Right lobe of liver (tissue), 6 donors: ENCODE measurements at regions not wholly inside any gene's neighbourhood (a gene's known extent, or its start where the extent isn't known, plus 50 kb on each side); places are given as distances from the start of the nearest gene placed in this dataset.

Experiments
- ATAC-seq, 4 donors: fragments of 200-7000 bp; cut with Tn5 transposase; one replicate each; pipeline ENCODE4 v1.9.1; 2020; ENCODE audit warnings: mild to moderate bottlenecking in 4 of 4, moderate library complexity in 4 of 4
- DNase-seq, 3 donors: peaks; one replicate each; pipeline ENCODE4 v3.0.0-alpha.2; 2020
- H3K27ac ChIP-seq, 3 donors: fragments of 200-600 bp; one replicate each; pipeline ENCODE4 v1.8.0; 2022
- H3K27me3 ChIP-seq, 2 donors: fragments of 200-600 bp; one replicate each; pipeline ENCODE4 v1.8.0; 2022
- H3K36me3 ChIP-seq, 4 donors: fragments of 200-600 bp; sonication (generic) in 1 of 4; one replicate each; pipeline versions ENCODE4 v1.5.1 to v1.8.0; 2017 to 2022; ENCODE audit warnings: control low read depth in 1 of 4
- H3K4me1 ChIP-seq, 4 donors: fragments of 200-600 bp; sonication (generic) in 1 of 4; one replicate each; pipeline versions ENCODE4 v1.5.1 to v1.8.0; 2017 to 2022; ENCODE audit warnings: control low read depth in 1 of 4
- H3K4me3 ChIP-seq, 3 donors: fragments of 200-600 bp; one replicate each; pipeline ENCODE4 v1.8.0; 2022
- H3K9me3 ChIP-seq, 4 donors: fragments of 200-600 bp; sonication (generic) in 1 of 4; one replicate each; pipeline versions ENCODE4 v1.5.1 to v1.8.0; 2017 to 2022; ENCODE audit warnings: control low read depth in 1 of 4
- CTCF ChIP-seq, 4 donors: fragments of 200-600 bp in 3 of 4; fragments of 450-650 bp in 1 of 4; IDR thresholded peaks; one replicate each; pipeline versions ENCODE4 v1.5.1 to v1.8.0; 2016 to 2022; ENCODE audit warnings: antibody characterized with exemption in 4 of 4, mild to moderate bottlenecking in 2 of 4
- POLR2A ChIP-seq: fragments of 450-650 bp; IDR thresholded peaks from one replicate; pipeline ENCODE4 v1.6.1; 2017; ENCODE audit warnings: antibody characterized with exemption, mild to moderate bottlenecking
- WGBS: methylation state at CpG from one replicate; pipeline ENCODE4 v1.1.6; 2018; ENCODE audit warnings: low coverage, low lambda C conversion rate; ENCODE audit not compliant: insufficient coverage; ENCODE audit errors: missing lambda C conversion rate; 5-methylcytosine and 5-hydroxymethylcytosine counted together
- intact Hi-C, 2 donors: fragments of 100-400 bp; cut with DNase I; formaldehyde crosslinking; loops; one replicate each; pipeline versions ENCODE4 v1.11.2 to v1.14.1; 2022
- donor health status: DM: no; HTN: yes; CAD: no.
- donor health status: DM: no; HTN: no; CAD: no.
- donor health status: DM: no; HTN: no; CAD: no.
- donor health status: DM: no; HTN: yes; CAD: no.
- donor health status: DM: no; HTN: yes; CAD: no.

DNA sequence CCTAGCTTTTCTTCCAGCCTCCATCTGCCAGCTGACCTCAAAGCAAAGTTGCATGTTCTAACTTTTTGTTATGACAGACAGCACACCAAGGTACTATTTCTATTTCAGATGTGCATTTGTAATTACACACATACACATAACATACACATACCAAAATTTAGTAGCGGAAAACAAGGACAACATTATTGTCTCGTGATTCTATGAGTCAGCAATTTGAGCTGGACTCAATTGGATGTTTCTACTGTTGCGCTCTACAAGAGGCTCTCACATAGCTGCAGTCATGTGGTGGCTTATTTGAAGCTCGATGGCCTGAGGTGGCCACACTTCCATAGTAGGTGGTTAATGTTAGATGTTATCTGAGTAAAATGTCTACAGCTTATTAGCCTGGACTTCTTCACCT is 1010.1 kb upstream of the B3GALT2 start:
- DNase-seq (no peak), ATAC-seq (no peak)
- H3K4me1 ChIP-seq = no peaks in the 10 kb centered on the region
- TF ChIP-seq POLR2A (no peak), CTCF (IDR thresholded peaks at IDR 0.05) (no peak)
- H3K27me3 ChIP-seq = no peaks in the 10 kb centered on the region
- H3K36me3 ChIP-seq = no peaks in the 10 kb centered on the region
- intact Hi-C loops = no loop called here
- no peak overlapping the region for H3K27ac ChIP-seq
- H3K9me3 ChIP-seq = no peaks in the 10 kb centered on the region
- no peak overlapping the region for H3K4me3 ChIP-seq
- 87% methylated on average over 4 of the region's 4 CpGs for WGBS

- intact Hi-C loops = no loop called here
- no peaks in the 10 kb centered on the region for H3K4me1 ChIP-seq
- no peaks in the 10 kb centered on the region for H3K27me3 ChIP-seq
- WGBS = 100% methylated on average over 2 of the region's 2 CpGs
- no peaks in the 10 kb centered on the region for H3K9me3 ChIP-seq
- no peaks in the 10 kb centered on the region for H3K36me3 ChIP-seq
- DNase-seq = no peak
- TF ChIP-seq POLR2A (no peak), CTCF (IDR thresholded peaks at IDR 0.05) (no peak)
- no peak for ATAC-seq
- H3K4me3 ChIP-seq = no peak overlapping the region
- H3K27ac ChIP-seq = no peak overlapping the region
Observed at GRCh38 chr1:194194724-194195123, 1008.3 kb upstream of the B3GALT2 start.

DNA sequence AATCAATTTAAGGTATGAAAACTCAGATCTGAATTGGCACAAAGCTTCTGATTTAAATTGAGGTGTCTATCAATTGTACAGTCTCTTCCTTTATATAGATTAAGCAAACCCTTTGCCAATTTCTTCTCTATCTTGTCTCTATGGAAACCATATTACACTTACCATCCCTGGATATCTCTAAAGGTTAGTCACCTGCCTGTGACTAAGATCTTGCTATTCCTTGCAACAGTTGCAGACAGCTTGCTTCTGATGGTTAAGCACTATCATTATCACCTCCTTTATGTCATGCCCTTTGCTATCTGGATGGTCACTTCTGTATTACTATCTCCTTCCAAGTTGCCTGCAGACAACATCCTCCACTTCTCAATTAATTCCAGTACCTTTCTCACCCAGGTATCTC is 998.6 kb upstream of the B3GALT2 start:
- no peak for TF ChIP-seq CTCF (IDR thresholded peaks at IDR 0.05)
- no peak for TF ChIP-seq POLR2A
- DNase-seq (no peak), ATAC-seq (no peak)
- intact Hi-C loops = no loop called here
- Histone ChIP-seq H3K4me1 (no peaks in the 10 kb centered on the region), H3K36me3 (no peaks in the 10 kb centered on the region), H3K27me3 (no peaks in the 10 kb centered on the region), H3K27ac (no peak overlapping the region), H3K4me3 (no peak overlapping the region), H3K9me3 (no peaks in the 10 kb centered on the region)

DNA sequence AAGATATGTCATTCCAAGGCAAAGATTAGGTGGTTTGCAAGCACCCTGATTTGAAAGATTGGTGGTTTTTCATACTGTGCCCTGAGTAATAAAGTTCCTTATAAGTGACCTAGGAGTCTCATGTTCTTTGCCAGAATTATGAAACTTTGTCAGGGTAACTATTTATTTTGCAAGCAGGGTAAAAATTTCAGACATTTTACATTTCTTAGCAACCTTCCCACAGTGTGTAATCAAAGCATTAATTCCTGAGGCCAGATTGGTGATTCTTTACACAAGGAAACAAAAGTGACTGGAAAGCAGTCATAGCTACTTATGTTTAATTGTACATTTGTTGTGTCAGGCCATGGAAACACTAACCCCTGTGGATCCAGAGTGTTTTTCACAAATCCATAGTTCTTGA is 998.0 kb upstream of the B3GALT2 start:
- intact Hi-C loops = no loop called here

More for the DNA sequence above, 998.0 kb upstream of the B3GALT2 start:
- ATAC-seq (no peak), DNase-seq (no peak)
- Histone ChIP-seq H3K27me3 (no peaks in the 10 kb centered on the region), H3K4me3 (no peak overlapping the region), H3K4me1 (no peaks in the 10 kb centered on the region), H3K27ac (no peak overlapping the region), H3K36me3 (no peaks in the 10 kb centered on the region), H3K9me3 (no peaks in the 10 kb centered on the region)
- TF ChIP-seq CTCF (IDR thresholded peaks at IDR 0.05) = no peak
- TF ChIP-seq POLR2A = no peak
